ENCODE measurements at regions not wholly inside any gene's neighbourhood (a gene's known extent, or its start where the extent isn't known, plus 50 kb on each side); places are given as distances from the start of the nearest gene placed in this dataset.

DNA sequence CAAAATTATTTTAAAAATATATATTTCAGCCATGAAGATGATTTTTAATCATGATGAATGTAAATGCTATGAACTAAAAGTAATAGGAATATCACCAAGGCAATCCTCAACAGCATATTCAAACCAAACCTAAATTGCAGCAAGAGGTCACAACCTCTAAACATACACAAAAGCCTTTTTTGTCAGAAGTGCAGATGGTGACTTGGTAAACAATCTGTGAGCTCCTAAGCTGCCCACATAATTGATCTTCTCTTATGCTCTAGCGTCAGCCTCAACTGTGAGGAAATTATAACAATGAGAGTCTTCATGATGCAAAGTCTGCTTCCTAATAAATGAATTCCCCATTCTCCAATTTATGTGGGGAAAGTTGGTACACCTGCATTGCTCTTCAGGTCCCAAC, 113.2 kb downstream of the TSN start:
- Histone ChIP-seq H3K36me3 (no peaks in the 10 kb centered on the region), H3K4me1 (no peaks in the 10 kb centered on the region), H3K27me3 (no peaks in the 10 kb centered on the region), H3K9me3 (no peaks in the 10 kb centered on the region), H3K4me3 (no peak overlapping the region), H3K27ac (no peak overlapping the region)
- no peak for TF ChIP-seq CTCF (IDR thresholded peaks at IDR 0.05)
- TF ChIP-seq POLR2A (IDR thresholded peaks at IDR 0.05), result no peak
- no peak for DNase-seq
- intact Hi-C loops (cut with DNase I), result no loop called here
- WGBS, 2 donors, result 29 to 38% methylated on average over 1 of the region's 1 CpG

- Histone ChIP-seq H3K36me3 (no peaks in the 10 kb centered on the region), H3K27me3 (no peaks in the 10 kb centered on the region), H3K4me1 (no peaks in the 10 kb centered on the region), H3K27ac (no peak overlapping the region), H3K9me3 (no peaks in the 10 kb centered on the region), H3K4me3 (no peak overlapping the region)
- TF ChIP-seq CTCF (IDR thresholded peaks at IDR 0.05), result no peak
- TF ChIP-seq POLR2A (IDR thresholded peaks at IDR 0.05), result no peak
- 60 to 66% methylated on average over 7 of the region's 7 CpGs for WGBS, 2 donors
- no peak for DNase-seq
- intact Hi-C loops (cut with DNase I), result no loop called here
Observed at GRCh38 chr2:121869363-121869762, 113.9 kb downstream of the TSN start.

- Histone ChIP-seq H3K27me3 (no peaks in the 10 kb centered on the region), H3K27ac (no peak overlapping the region), H3K36me3 (no peaks in the 10 kb centered on the region), H3K4me1 (no peaks in the 10 kb centered on the region), H3K9me3 (no peaks in the 10 kb centered on the region), H3K4me3 (no peak overlapping the region)
- WGBS, 2 donors, result 77 to 90% methylated on average over 5 of the region's 5 CpGs
- intact Hi-C loops (cut with DNase I), result no loop called here
- TF ChIP-seq POLR2A (IDR thresholded peaks at IDR 0.05) (no peak), CTCF (IDR thresholded peaks at IDR 0.05) (no peak)
- DNase-seq, result no peak
Observed at GRCh38 chr2:121869873-121870272, 114.4 kb downstream of the TSN start.

- Histone ChIP-seq H3K4me1 (no peaks in the 10 kb centered on the region), H3K4me3 (no peak overlapping the region), H3K9me3 (no peaks in the 10 kb centered on the region), H3K36me3 (no peaks in the 10 kb centered on the region), H3K27ac (no peak overlapping the region), H3K27me3 (no peaks in the 10 kb centered on the region)
- DNase-seq, result no peak
- intact Hi-C loops (cut with DNase I), result no loop called here
- WGBS, 2 donors, result 57 to 87% methylated on average over 2 of the region's 2 CpGs
- TF ChIP-seq POLR2A (IDR thresholded peaks at IDR 0.05) (no peak), CTCF (IDR thresholded peaks at IDR 0.05) (no peak)
Observed at GRCh38 chr2:121872651-121873050, 117.2 kb downstream of the TSN start.

DNA sequence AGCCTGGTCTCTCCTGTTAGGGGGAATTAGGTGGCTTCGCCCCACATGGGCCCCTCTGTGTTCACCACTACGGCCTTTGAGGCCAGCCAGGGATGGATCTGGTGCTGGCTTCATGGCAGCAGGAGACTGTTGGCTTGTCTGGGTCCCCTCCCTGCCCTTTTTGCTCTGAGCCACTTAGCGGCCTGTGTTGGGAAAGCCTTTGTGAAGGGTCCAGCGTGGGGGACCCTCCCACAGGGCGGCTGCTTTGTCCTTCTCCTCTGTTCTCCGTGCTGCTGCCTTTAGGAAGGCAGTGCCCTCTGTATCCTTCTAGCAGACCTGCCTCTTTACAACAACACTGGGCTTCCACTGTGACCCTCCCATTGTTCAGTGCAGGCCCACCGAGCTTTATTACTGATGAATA, 118.4 kb downstream of the TSN start:
- Histone ChIP-seq H3K4me1 (no peaks in the 10 kb centered on the region), H3K9me3 (no peaks in the 10 kb centered on the region), H3K27ac (no peak overlapping the region), H3K4me3 (no peak overlapping the region), H3K36me3 (no peaks in the 10 kb centered on the region), H3K27me3 (no peaks in the 10 kb centered on the region)
- intact Hi-C loops (cut with DNase I), result no loop called here
- TF ChIP-seq POLR2A (IDR thresholded peaks at IDR 0.05), result no peak
- TF ChIP-seq CTCF (IDR thresholded peaks at IDR 0.05), result no peak
- DNase-seq, result no peak
- WGBS, 2 donors, result 62 to 70% methylated on average over 4 to 7 of the region's 7 CpGs

Measured in esophagus squamous epithelium (tissue), 5 donors.